ENCODE measurements at regions not wholly inside any gene's neighbourhood (a gene's known extent, or its start where the extent isn't known, plus 50 kb on each side); places are given as distances from the start of the nearest gene placed in this dataset.

DNA sequence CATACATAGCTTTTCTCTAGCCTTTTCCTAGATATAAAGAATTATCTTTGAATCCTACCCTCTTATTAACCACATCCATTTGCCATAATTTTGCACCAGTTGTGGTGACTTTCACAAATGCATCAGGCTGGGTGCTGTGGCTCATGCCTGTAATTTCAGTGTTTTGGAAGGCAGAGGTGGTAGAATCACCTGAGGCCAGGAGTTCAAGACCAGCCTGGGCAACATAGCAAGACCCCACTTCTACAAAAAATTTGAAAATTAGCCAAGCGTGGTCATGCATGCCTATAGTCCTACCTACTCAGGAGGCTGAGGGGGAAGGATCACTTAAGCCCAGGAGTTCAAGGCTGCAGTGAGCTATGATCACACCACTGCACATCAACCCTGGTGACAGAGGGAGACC lies 672.4 kb upstream of the CHAC2 start:
- TF ChIP-seq EZH2 (IDR thresholded peaks at IDR 0.05; ENCODE audit: insufficient read depth, poor library complexity, severe bottlenecking) (no peak), EZH2phosphoT487 (IDR thresholded peaks at IDR 0.05; ENCODE audit: insufficient read depth, low read depth) (no peak)

Measured in GM23248 (cell line).